PC-3 (cell line): ENCODE measurements at regions not wholly inside any gene's neighbourhood (a gene's known extent, or its start where the extent isn't known, plus 50 kb on each side); places are given as distances from the start of the nearest gene placed in this dataset.

ENCODE experiments used
- ATAC-seq: fragments of 200-7000 bp; cut with Tn5 transposase; 2 replicates; pipeline ENCODE4 v1.9.1; 2020; ENCODE audit warnings: mild to moderate bottlenecking, moderate library complexity
- BruUV-seq: library from RNA; stranded (reverse); fragments of 400-500 nt; replicated peaks from 2 replicates; lab custom pipeline; 2021; lab: Mats Ljungman, UMichigan
- CTCF ChIA-PET: fragments of 300-600 bp; sonication (Branson Sonifier 250); formaldehyde crosslinking; loops from one replicate; lab custom pipeline; 2022; ENCODE audit warnings: antibody characterized with exemption; lab: Charles Lee
- POLR2A ChIA-PET: fragments of 300-600 bp; sonication (Branson Sonifier 250); formaldehyde crosslinking; loops from one replicate; lab custom pipeline; 2022; ENCODE audit warnings: antibody characterized with exemption; ENCODE audit not compliant: unreplicated experiment; lab: Charles Lee
- DNase-seq: peaks from one replicate; pipeline ENCODE4 v3.0.0-alpha.2; 2015
- H2AFZ ChIP-seq: fragments of 300-600 bp; sonication (generic); 2 replicates; pipeline ENCODE4 v1.6.0; 2016; ENCODE audit warnings: antibody characterized with exemption, low read length
- H3F3A ChIP-seq: fragments of 300-600 bp; sonication (generic); one replicate; pipeline ENCODE4 v1.6.0; 2017; ENCODE audit warnings: antibody characterized with exemption, low read length, control low read depth, mild to moderate bottlenecking; ENCODE audit not compliant: unreplicated experiment
- H3K27ac ChIP-seq: fragments of 300-600 bp; sonication (generic); 2 replicates; pipeline ENCODE4 v1.5.1; 2016; ENCODE audit warnings: mild to moderate bottlenecking, low read length
- H3K27me3 ChIP-seq: fragments of 300-600 bp; sonication (generic); 2 replicates; pipeline ENCODE4 v1.6.1; 2016; ENCODE audit warnings: low read length, mixed read lengths
- H3K36me3 ChIP-seq: fragments of 300-600 bp; sonication (generic); 2 replicates; pipeline ENCODE4 v1.6.1; 2016; ENCODE audit warnings: low read depth, mixed run types, low read length, mixed read lengths
- H3K4me1 ChIP-seq: fragments of 300-600 bp; sonication (generic); 2 replicates; pipeline ENCODE4 v1.5.1; 2016; ENCODE audit warnings: low read length; ENCODE audit not compliant: insufficient read depth
- H3K4me2 ChIP-seq: fragments of 300-600 bp; sonication (generic); 2 replicates; pipeline ENCODE4 v1.6.0; 2016; ENCODE audit warnings: low read length
- H3K4me3 ChIP-seq: fragments of 300-600 bp; sonication (generic); 2 replicates; pipeline ENCODE4 v1.5.1; 2016; ENCODE audit warnings: mild to moderate bottlenecking, low read length, mixed read lengths
- H3K79me2 ChIP-seq: fragments of 300-600 bp; sonication (generic); 2 replicates; pipeline ENCODE4 v1.6.1; 2017; ENCODE audit warnings: low read length, mixed read lengths
- H3K9ac ChIP-seq: fragments of 300-600 bp; sonication (generic); 2 replicates; pipeline ENCODE4 v1.6.0; 2016; ENCODE audit warnings: mild to moderate bottlenecking, low read length
- H3K9me2 ChIP-seq: fragments of 300-600 bp; sonication (generic); replicated peaks from 2 replicates; pipeline ENCODE4 v1.6.1; 2016; ENCODE audit warnings: mixed run types, low read length, mixed read lengths
- H3K9me3 ChIP-seq: fragments of 300-600 bp; sonication (generic); 2 replicates; pipeline ENCODE4 v1.6.1; 2016; ENCODE audit warnings: low read length, mixed read lengths
- H4K20me1 ChIP-seq: fragments of 300-600 bp; sonication (generic); 2 replicates; pipeline ENCODE4 v1.6.1; 2016; ENCODE audit warnings: low read length, mixed read lengths
- CTCF ChIP-seq: fragments of 300-600 bp; sonication (generic); conservative IDR thresholded peaks from 2 replicates; pipeline ENCODE4 v1.5.1; 2017; ENCODE audit warnings: antibody characterized with exemption, low read depth, mild to moderate bottlenecking, low read length
- EZH2 ChIP-seq: fragments of 300-600 bp; sonication (generic); IDR thresholded peaks from one replicate; pipeline ENCODE4 v1.6.1; 2017; ENCODE audit warnings: antibody characterized with exemption, mild to moderate bottlenecking, low read length; ENCODE audit not compliant: unreplicated experiment
- EZH2phosphoT487 ChIP-seq: fragments of 300-600 bp; sonication (generic); IDR thresholded peaks from 2 replicates; pipeline ENCODE4 v1.6.1; 2018; ENCODE audit warnings: mild to moderate bottlenecking, antibody characterized with exemption, low read length, borderline replicate concordance
- intact Hi-C: fragments of 100-400 bp; cut with micrococcal nuclease; formaldehyde crosslinking; loops from 2 replicates; pipeline ENCODE4 v1.9.0; 2023

GRCh38 chr15:92796161-92796611, 103.9 kb upstream of the CHD2 start:
- ChIA-PET CTCF (no interaction called here), POLR2A (no interaction called here)
- H3K79me2 ChIP-seq = no peaks in the 10 kb centered on the region
- H3K27ac ChIP-seq = no peak overlapping the region
- no peaks in the 10 kb centered on the region for H3K9me2 ChIP-seq
- 0 out of 2 replicates have a peak overlapping the region, but pooled peaks have one; percentile 20 for H2AFZ ChIP-seq
- no peak overlapping the region for H3K9ac ChIP-seq
- H3K9me3 ChIP-seq = no peaks in the 10 kb centered on the region
- H3F3A ChIP-seq = no peaks in the 10 kb centered on the region
- DNase-seq (no peak), ATAC-seq (no peak)
- no peaks in the 10 kb centered on the region for H3K27me3 ChIP-seq
- TF ChIP-seq EZH2 (no peak), CTCF (no peak), EZH2phosphoT487 (no peak)
- H3K4me1 ChIP-seq = peaks cover 7% of the 10 kb centered on the region; the same call in 1 of the 2 replicates
- no TSS peak for BruUV-seq
- H3K4me3 ChIP-seq = no peak overlapping the region
- no peaks in the 10 kb centered on the region for H4K20me1 ChIP-seq
- H3K36me3 ChIP-seq = no peaks in the 10 kb centered on the region
- intact Hi-C loops = no loop called here
- H3K4me2 ChIP-seq = no peak overlapping the region

GRCh38 chr15:92797168-92798052, 102.7 kb upstream of the CHD2 start:
- no peaks in the 10 kb centered on the region for H3K9me3 ChIP-seq
- H3F3A ChIP-seq = no peaks in the 10 kb centered on the region
- intact Hi-C loops = loop anchor here (1.0 kb wide), 1 partner anchor 121 kb away; no protein-coding TSS in a partner anchor
- peak; percentile 63 for ATAC-seq
- TF ChIP-seq EZH2 (no peak), CTCF (peak; percentile 81)
- H4K20me1 ChIP-seq = no peaks in the 10 kb centered on the region
- H3K4me3 ChIP-seq = no peak overlapping the region
- peak; percentile 94 for DNase-seq
- no peaks in the 10 kb centered on the region for H3K9me2 ChIP-seq
- H3K79me2 ChIP-seq = no peaks in the 10 kb centered on the region
- no TSS peak for BruUV-seq
- peak overlapping the region; percentile 14; the same call in 1 of the 2 replicates for H3K27ac ChIP-seq
- ChIA-PET POLR2A (interaction anchor here (0.5 to 1.0 kb wide), 4 partner anchors 22 to 107 kb away, joined by 3 to 6 read pairs (median 4); no protein-coding TSS in a partner anchor), CTCF (interaction anchor here (0.6 to 1.2 kb wide), 9 partner anchors 11 to 1087 kb away, joined by 3 to 23 read pairs (median 3); partner anchors contain the start of gene CHD2)
- no peak overlapping the region for H3K9ac ChIP-seq
- peaks cover 19% of the 10 kb centered on the region for H3K4me1 ChIP-seq
- H3K27me3 ChIP-seq = no peaks in the 10 kb centered on the region
- peak overlapping the region; percentile 32 for H2AFZ ChIP-seq
- H3K4me2 ChIP-seq = no peak overlapping the region
- H3K36me3 ChIP-seq = no peaks in the 10 kb centered on the region

GRCh38 chr15:92800013-92800412, 100.1 kb upstream of the CHD2 start:
- BruUV-seq = no TSS peak
- POLR2A ChIA-PET = no interaction called here
- no peak overlapping the region for H3K4me2 ChIP-seq

More at GRCh38 chr15:92800013-92800412, 100.1 kb upstream of the CHD2 start:
- ATAC-seq (no peak), DNase-seq (no peak)
- CTCF ChIA-PET = no interaction called here
- Histone ChIP-seq H3K79me2 (0 out of 2 replicates have a peak, but pooled peaks cover 1% of the 10 kb centered on the region), H3K27me3 (no peaks in the 10 kb centered on the region), H4K20me1 (no peaks in the 10 kb centered on the region), H3K36me3 (no peaks in the 10 kb centered on the region), H3K9ac (no peak overlapping the region), H3K9me3 (no peaks in the 10 kb centered on the region), H3K4me3 (no peak overlapping the region), H3F3A (no peaks in the 10 kb centered on the region), H2AFZ (no peak overlapping the region), H3K9me2 (no peaks in the 10 kb centered on the region), H3K4me1 (peaks cover 34% of the 10 kb centered on the region), H3K27ac (no peak overlapping the region)
- intact Hi-C loops = no loop called here
- no peak for TF ChIP-seq EZH2
- no peak for TF ChIP-seq EZH2phosphoT487
- TF ChIP-seq CTCF = no peak
